Stimulated activated CD4-positive, alpha-beta T cell treated with anti-CD3 and anti-CD28 coated beads, Interleukin-2, amount 100 ng/mL, for 24 hours (primary cell): ENCODE measurements at regions not wholly inside any gene's neighbourhood (a gene's known extent, or its start where the extent isn't known, plus 50 kb on each side); places are given as distances from the start of the nearest gene placed in this dataset.

Experiments
- DNase-seq, 2 donors: peaks; one replicate each; pipeline ENCODE4 v3.0.0-alpha.2; 2020

- peak; percentile 81 to 83 for DNase-seq
Measured at GRCh38 chr12:14257734-14258574, 107.5 kb upstream of the ATF7IP start.

GRCh38 chr12:14258575-14258940, 106.9 kb upstream of the ATF7IP start:
- no peak for DNase-seq

GRCh38 chr12:14259481-14260010, 105.9 kb upstream of the ATF7IP start:
- no peak for DNase-seq

- DNase-seq: no peak
Measured at GRCh38 chr12:14260011-14260993, 105.2 kb upstream of the ATF7IP start.

- no peak for DNase-seq
Measured at GRCh38 chr12:14261096-14261495, 104.4 kb upstream of the ATF7IP start.

- DNase-seq: no peak
Measured at GRCh38 chr12:14261861-14262260, 103.6 kb upstream of the ATF7IP start.

GRCh38 chr12:14262771-14263511, 102.5 kb upstream of the ATF7IP start:
- no peak for DNase-seq

GRCh38 chr12:14263742-14264141, 101.7 kb upstream of the ATF7IP start:
- no peak for DNase-seq

- no peak for DNase-seq
Measured at GRCh38 chr12:14264316-14264715, 101.2 kb upstream of the ATF7IP start.

- no peak for DNase-seq
Measured at GRCh38 chr12:14264778-14265177, 100.7 kb upstream of the ATF7IP start.

- DNase-seq: no peak
Measured at GRCh38 chr12:14268120-14268515, 97.4 kb upstream of the ATF7IP start.

GRCh38 chr12:14270392-14270791, 95.1 kb upstream of the ATF7IP start:
- no peak for DNase-seq

- DNase-seq: no peak
Measured at GRCh38 chr12:14272956-14273912, 92.2 kb upstream of the ATF7IP start.

GRCh38 chr12:14273913-14274311, 91.6 kb upstream of the ATF7IP start:
- no peak for DNase-seq

GRCh38 chr12:14275111-14275510, 90.4 kb upstream of the ATF7IP start:
- DNase-seq: no peak

GRCh38 chr12:14275886-14276285, 89.6 kb upstream of the ATF7IP start:
- DNase-seq: no peak

GRCh38 chr12:14278294-14278953, 87.1 kb upstream of the ATF7IP start:
- no peak for DNase-seq

GRCh38 chr12:14279845-14280244, 85.6 kb upstream of the ATF7IP start:
- no peak for DNase-seq

- DNase-seq: no peak
Measured at GRCh38 chr12:14280921-14281320, 84.6 kb upstream of the ATF7IP start.

GRCh38 chr12:14281539-14281938, 83.9 kb upstream of the ATF7IP start:
- DNase-seq: no peak
